GM23248 (cell line): ENCODE measurements at regions not wholly inside any gene's neighbourhood (a gene's known extent, or its start where the extent isn't known, plus 50 kb on each side); places are given as distances from the start of the nearest gene placed in this dataset.

Experiments
- EZH2 ChIP-seq: fragments of 200-600 bp; sonication (generic); IDR thresholded peaks from 2 replicates; pipeline ENCODE4 v1.6.1; 2018; ENCODE audit warnings: antibody characterized with exemption, mild to moderate bottlenecking; ENCODE audit not compliant: insufficient read depth, poor library complexity, severe bottlenecking
- EZH2phosphoT487 ChIP-seq: fragments of 200-600 bp; sonication (generic); IDR thresholded peaks from 2 replicates; pipeline ENCODE4 v1.6.1; 2018; ENCODE audit warnings: antibody characterized with exemption, moderate library complexity, mild to moderate bottlenecking, low read depth; ENCODE audit not compliant: insufficient read depth

- TF ChIP-seq EZH2 (no peak), EZH2phosphoT487 (no peak)
Measured at GRCh38 chr2:217723981-217724380, 278.8 kb downstream of the TNS1 start.
